SJCRH30 (cell line): ENCODE measurements at regions not wholly inside any gene's neighbourhood (a gene's known extent, or its start where the extent isn't known, plus 50 kb on each side); places are given as distances from the start of the nearest gene placed in this dataset.

Source experiments
- DNase-seq, 2 experiments: peaks; one replicate each; pipeline ENCODE4 v3.0.0-alpha.2; 2015 to 2020
- H3K27ac ChIP-seq: fragments of 250-450 bp; sonication (Bioruptor Pico); 2 replicates; pipeline ENCODE4 v1.5.1; 2020; ENCODE audit warnings: mild to moderate bottlenecking, moderate library complexity
- H3K27me3 ChIP-seq: fragments of 250-450 bp; sonication (Bioruptor Pico); 2 replicates; pipeline ENCODE4 v1.5.1; 2020; ENCODE audit warnings: mild to moderate bottlenecking, moderate library complexity
- H3K36me3 ChIP-seq: fragments of 250-450 bp; sonication (Bioruptor Pico); 2 replicates; pipeline ENCODE4 v1.5.1; 2020; ENCODE audit warnings: mild to moderate bottlenecking, moderate library complexity
- H3K4me1 ChIP-seq: fragments of 250-450 bp; sonication (Bioruptor Pico); 2 replicates; pipeline ENCODE4 v1.5.1; 2020; ENCODE audit warnings: mild to moderate bottlenecking, moderate library complexity
- H3K4me3 ChIP-seq: fragments of 250-450 bp; sonication (Bioruptor Pico); 2 replicates; pipeline ENCODE4 v1.5.1; 2020; ENCODE audit warnings: mild to moderate bottlenecking, moderate library complexity
- H3K9me3 ChIP-seq: fragments of 250-450 bp; sonication (Bioruptor Pico); replicated peaks from 2 replicates; pipeline ENCODE4 v1.5.1; 2020; ENCODE audit warnings: mild to moderate bottlenecking, moderate library complexity

- no peaks in the 10 kb centered on the region; the same call in 1 of the 2 replicates for H3K27me3 ChIP-seq
- no peaks in the 10 kb centered on the region for H3K36me3 ChIP-seq
- H3K9me3 ChIP-seq: no peaks in the 10 kb centered on the region
- DNase-seq: peak; percentile 22 to 56
- no peak overlapping the region for H3K27ac ChIP-seq
- H3K4me1 ChIP-seq: peaks cover 2% of the 10 kb centered on the region; the same call in 1 of the 2 replicates
- no peak overlapping the region for H3K4me3 ChIP-seq
Observed at GRCh38 chr2:190766595-190766994, 114.0 kb upstream of the GLS start.

- no peak for DNase-seq
- Histone ChIP-seq H3K36me3 (no peaks in the 10 kb centered on the region), H3K27me3 (no peaks in the 10 kb centered on the region; the same call in 1 of the 2 replicates), H3K9me3 (peaks cover 5% of the 10 kb centered on the region), H3K4me1 (peaks cover 2% of the 10 kb centered on the region; the same call in 1 of the 2 replicates), H3K4me3 (no peak overlapping the region), H3K27ac (no peak overlapping the region)
Observed at GRCh38 chr2:190767821-190768220, 112.8 kb upstream of the GLS start.

- no peak for DNase-seq
- Histone ChIP-seq H3K4me3 (no peak overlapping the region), H3K36me3 (no peaks in the 10 kb centered on the region), H3K4me1 (peaks cover 2% of the 10 kb centered on the region; the same call in 1 of the 2 replicates), H3K27me3 (no peaks in the 10 kb centered on the region; the same call in 1 of the 2 replicates), H3K27ac (no peak overlapping the region), H3K9me3 (peaks cover 16% of the 10 kb centered on the region)
Observed at GRCh38 chr2:190769258-190769657, 111.4 kb upstream of the GLS start.

- Histone ChIP-seq H3K4me1 (no peaks in the 10 kb centered on the region), H3K36me3 (no peaks in the 10 kb centered on the region), H3K27ac (no peak overlapping the region), H3K9me3 (peaks cover 25% of the 10 kb centered on the region), H3K27me3 (no peaks in the 10 kb centered on the region; the same call in 1 of the 2 replicates), H3K4me3 (no peak overlapping the region)
- DNase-seq: no peak
Observed at GRCh38 chr2:190771726-190772125, 108.9 kb upstream of the GLS start.

GRCh38 chr2:190780594-190780993 is 100.0 kb upstream of the GLS start:
- Histone ChIP-seq H3K27me3 (no peaks in the 10 kb centered on the region), H3K36me3 (no peaks in the 10 kb centered on the region), H3K9me3 (peaks cover 10% of the 10 kb centered on the region), H3K4me1 (no peaks in the 10 kb centered on the region), H3K4me3 (no peak overlapping the region), H3K27ac (no peak overlapping the region)
- DNase-seq: no peak

GRCh38 chr2:190781604-190782198 is 98.9 kb upstream of the GLS start:
- Histone ChIP-seq H3K27ac (no peak overlapping the region), H3K4me3 (no peak overlapping the region), H3K9me3 (peaks cover 9% of the 10 kb centered on the region), H3K4me1 (no peaks in the 10 kb centered on the region), H3K27me3 (no peaks in the 10 kb centered on the region), H3K36me3 (no peaks in the 10 kb centered on the region)
- peak; percentile 73 to 94 for DNase-seq

- Histone ChIP-seq H3K4me3 (no peak overlapping the region), H3K4me1 (no peaks in the 10 kb centered on the region), H3K9me3 (peaks cover 3% of the 10 kb centered on the region), H3K36me3 (no peaks in the 10 kb centered on the region), H3K27ac (no peak overlapping the region), H3K27me3 (no peaks in the 10 kb centered on the region)
- no peak for DNase-seq
Observed at GRCh38 chr2:190782264-190782663, 98.4 kb upstream of the GLS start.

- Histone ChIP-seq H3K27ac (no peak overlapping the region), H3K9me3 (0 out of 2 replicates have a peak, but pooled peaks cover 3% of the 10 kb centered on the region), H3K27me3 (no peaks in the 10 kb centered on the region), H3K36me3 (no peaks in the 10 kb centered on the region), H3K4me3 (no peak overlapping the region), H3K4me1 (no peaks in the 10 kb centered on the region)
- DNase-seq: no peak
Observed at GRCh38 chr2:190783513-190784263, 96.9 kb upstream of the GLS start.

GRCh38 chr2:190785334-190785733 is 95.3 kb upstream of the GLS start:
- Histone ChIP-seq H3K27me3 (no peaks in the 10 kb centered on the region), H3K36me3 (no peaks in the 10 kb centered on the region), H3K9me3 (0 out of 2 replicates have a peak, but pooled peaks cover 3% of the 10 kb centered on the region), H3K4me3 (no peak overlapping the region), H3K4me1 (peaks cover 5% of the 10 kb centered on the region; the same call in 1 of the 2 replicates), H3K27ac (no peak overlapping the region)
- no peak for DNase-seq

GRCh38 chr2:190786404-190787166 is 94.0 kb upstream of the GLS start:
- no peaks in the 10 kb centered on the region for H3K36me3 ChIP-seq
- DNase-seq: no peak
- no peak overlapping the region for H3K27ac ChIP-seq
- no peak overlapping the region for H3K4me3 ChIP-seq
- 0 out of 2 replicates have a peak, but pooled peaks cover 3% of the 10 kb centered on the region for H3K9me3 ChIP-seq
- H3K27me3 ChIP-seq: no peaks in the 10 kb centered on the region
- peaks cover 6% of the 10 kb centered on the region for H3K4me1 ChIP-seq

GRCh38 chr2:190787743-190788235 is 92.8 kb upstream of the GLS start:
- H3K4me3 ChIP-seq: no peak overlapping the region
- H3K4me1 ChIP-seq: peaks cover 11% of the 10 kb centered on the region
- no peaks in the 10 kb centered on the region for H3K36me3 ChIP-seq
- H3K27me3 ChIP-seq: no peaks in the 10 kb centered on the region
- DNase-seq: no peak
- no peak overlapping the region for H3K27ac ChIP-seq
- 0 out of 2 replicates have a peak, but pooled peaks cover 3% of the 10 kb centered on the region for H3K9me3 ChIP-seq

GRCh38 chr2:190789074-190790004 is 91.3 kb upstream of the GLS start:
- DNase-seq: no peak
- Histone ChIP-seq H3K4me3 (no peak overlapping the region), H3K27me3 (no peaks in the 10 kb centered on the region), H3K27ac (no peak overlapping the region), H3K4me1 (peaks cover 11% of the 10 kb centered on the region), H3K36me3 (no peaks in the 10 kb centered on the region), H3K9me3 (no peaks in the 10 kb centered on the region)

- DNase-seq: peak; percentile 58 to 61
- Histone ChIP-seq H3K9me3 (no peaks in the 10 kb centered on the region), H3K4me3 (no peak overlapping the region), H3K27ac (no peak overlapping the region), H3K36me3 (no peaks in the 10 kb centered on the region), H3K4me1 (peaks cover 11% of the 10 kb centered on the region), H3K27me3 (no peaks in the 10 kb centered on the region)
Observed at GRCh38 chr2:190791347-190791975, 89.2 kb upstream of the GLS start.
